ENCODE measurements at regions not wholly inside any gene's neighbourhood (a gene's known extent, or its start where the extent isn't known, plus 50 kb on each side); places are given as distances from the start of the nearest gene placed in this dataset.

DNA sequence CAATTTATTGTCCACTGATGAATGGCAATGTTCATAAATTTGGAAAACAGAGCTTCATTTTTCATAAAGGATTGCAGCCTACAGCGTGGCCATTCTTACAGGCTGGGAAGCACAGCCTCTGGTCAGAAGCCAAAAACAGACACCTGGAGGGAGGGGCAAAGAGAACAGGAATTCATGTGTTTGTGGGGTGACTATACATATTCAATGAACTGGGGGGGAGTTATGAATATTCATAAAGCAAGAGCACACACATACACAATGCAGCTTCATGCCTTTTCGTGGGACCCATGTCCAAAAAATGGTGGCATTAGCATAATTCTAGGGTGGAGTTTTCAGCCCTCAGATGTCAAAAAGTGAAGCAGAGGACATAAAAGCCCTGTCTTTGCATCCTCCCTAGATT lies 173.3 kb downstream of the VEGFC start:
- DNase-seq (ENCODE audit: low read depth, low spot score) (no peak), ATAC-seq (no peak)
- TF ChIP-seq YY1 (IDR thresholded peaks at IDR 0.05; ENCODE audit: extremely low read depth, insufficient replicate concordance, low read depth, low read length) (no peak), SP1 (IDR thresholded peaks at IDR 0.05; ENCODE audit: low read depth) (no peak), CEBPB (IDR thresholded peaks at IDR 0.05; ENCODE audit: low read depth) (no peak), TCF7L2 (IDR thresholded peaks at IDR 0.05; ENCODE audit: borderline replicate concordance, extremely low read depth, insufficient read depth, insufficient read length) (no peak), MAX (IDR thresholded peaks at IDR 0.05) (no peak), SRF (IDR thresholded peaks at IDR 0.05; ENCODE audit: low read depth) (no peak), EGR1 (IDR thresholded peaks at IDR 0.05; ENCODE audit: low read depth) (no peak), ELF1 (IDR thresholded peaks at IDR 0.05; ENCODE audit: borderline replicate concordance, low read depth) (no peak), EZH2 (IDR thresholded peaks at IDR 0.05) (no peak), CBX3 (IDR thresholded peaks at IDR 0.05; ENCODE audit: low read depth) (no peak), CTCF (IDR thresholded peaks at IDR 0.05 in 2 of 3, conservative IDR thresholded peaks at IDR 0.05 in 1 of 3; ENCODE audit: borderline replicate concordance in 1 of 3, insufficient read depth in 1 of 3, low read depth in 2 of 3, low read length in 2 of 3) (no peak)
- TF ChIP-seq, protein P1, sequence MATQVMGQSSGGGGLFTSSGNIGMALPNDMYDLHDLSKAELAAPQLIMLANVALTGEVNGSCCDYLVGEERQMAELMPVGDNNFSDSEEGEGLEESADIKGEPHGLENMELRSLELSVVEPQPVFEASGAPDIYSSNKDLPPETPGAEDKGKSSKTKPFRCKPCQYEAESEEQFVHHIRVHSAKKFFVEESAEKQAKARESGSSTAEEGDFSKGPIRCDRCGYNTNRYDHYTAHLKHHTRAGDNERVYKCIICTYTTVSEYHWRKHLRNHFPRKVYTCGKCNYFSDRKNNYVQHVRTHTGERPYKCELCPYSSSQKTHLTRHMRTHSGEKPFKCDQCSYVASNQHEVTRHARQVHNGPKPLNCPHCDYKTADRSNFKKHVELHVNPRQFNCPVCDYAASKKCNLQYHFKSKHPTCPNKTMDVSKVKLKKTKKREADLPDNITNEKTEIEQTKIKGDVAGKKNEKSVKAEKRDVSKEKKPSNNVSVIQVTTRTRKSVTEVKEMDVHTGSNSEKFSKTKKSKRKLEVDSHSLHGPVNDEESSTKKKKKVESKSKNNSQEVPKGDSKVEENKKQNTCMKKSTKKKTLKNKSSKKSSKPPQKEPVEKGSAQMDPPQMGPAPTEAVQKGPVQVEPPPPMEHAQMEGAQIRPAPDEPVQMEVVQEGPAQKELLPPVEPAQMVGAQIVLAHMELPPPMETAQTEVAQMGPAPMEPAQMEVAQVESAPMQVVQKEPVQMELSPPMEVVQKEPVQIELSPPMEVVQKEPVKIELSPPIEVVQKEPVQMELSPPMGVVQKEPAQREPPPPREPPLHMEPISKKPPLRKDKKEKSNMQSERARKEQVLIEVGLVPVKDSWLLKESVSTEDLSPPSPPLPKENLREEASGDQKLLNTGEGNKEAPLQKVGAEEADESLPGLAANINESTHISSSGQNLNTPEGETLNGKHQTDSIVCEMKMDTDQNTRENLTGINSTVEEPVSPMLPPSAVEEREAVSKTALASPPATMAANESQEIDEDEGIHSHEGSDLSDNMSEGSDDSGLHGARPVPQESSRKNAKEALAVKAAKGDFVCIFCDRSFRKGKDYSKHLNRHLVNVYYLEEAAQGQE (IDR thresholded peaks at IDR 0.05; ENCODE audit: low read depth), result no peak
- Histone ChIP-seq H3K9ac (ENCODE audit: low read length) (no peak overlapping the region), H3K4me3 (replicated peaks in 1 of 2; ENCODE audit: low read depth in 1 of 2, low read length in 2 of 2) (no peak overlapping the region), H3K4me1 (ENCODE audit: control insufficient read depth in 1 of 2, insufficient read depth in 2 of 2, low read length in 2 of 2) (no peaks in the 10 kb centered on the region), H3K79me2 (ENCODE audit: insufficient read depth, low read length) (no peaks in the 10 kb centered on the region), H3K36me3 (ENCODE audit: control insufficient read depth in 1 of 2, insufficient read depth in 2 of 2, low read length in 2 of 2) (no peaks in the 10 kb centered on the region), H2AFZ (ENCODE audit: low read depth, low read length, poor library complexity, severe bottlenecking) (no peak overlapping the region), H3K4me2 (ENCODE audit: low read length) (no peak overlapping the region), H3K27me3 (ENCODE audit: insufficient read depth, low read length) (no peaks in the 10 kb centered on the region), H3K9me2 (ENCODE audit: insufficient read depth) (no peaks in the 10 kb centered on the region), H3K27ac (ENCODE audit: low read depth, low read length) (no peak overlapping the region), H3K9me3 (ENCODE audit: control insufficient read depth in 1 of 2, insufficient read depth in 1 of 2, low read depth in 1 of 2, low read length in 2 of 2) (no peaks in the 10 kb centered on the region), H4K20me1 (ENCODE audit: insufficient read depth) (no peaks in the 10 kb centered on the region)
- CTCF ChIA-PET, result no interaction called here
- BruUV-seq (replicated peaks), result no TSS peak
- intact Hi-C loops (cut with micrococcal nuclease), result no loop called here
- POLR2A ChIA-PET, result no interaction called here
- RAD21 ChIA-PET (ENCODE audit: low non-redundant PET in 1 of 2, low total read pairs in 2 of 2, uncharacterized antibody in 2 of 2, unreplicated experiment in 2 of 2), result no interaction called here
